ENCODE measurements at regions not wholly inside any gene's neighbourhood (a gene's known extent, or its start where the extent isn't known, plus 50 kb on each side); places are given as distances from the start of the nearest gene placed in this dataset.
"Not testable (repeated sequence)": the region's sequence is repeated elsewhere in the genome, so short reads cannot be mapped to it uniquely, and the experiment has no call there.

- no peak for FAIRE-seq
Measured at GRCh38 chr3:82001276-82001923, 240.0 kb upstream of the GBE1 start.

- FAIRE-seq, result no peak
Measured at GRCh38 chr3:82000773-82001172, 239.3 kb upstream of the GBE1 start.

GRCh38 chr3:82000350-82000749 lies 238.9 kb upstream of the GBE1 start:
- FAIRE-seq, result no peak

GRCh38 chr3:81998907-81999306 lies 237.5 kb upstream of the GBE1 start:
- FAIRE-seq, result no peak

GRCh38 chr3:81998139-81998755 lies 236.8 kb upstream of the GBE1 start:
- no peak for FAIRE-seq

- no peak for FAIRE-seq
Measured at GRCh38 chr3:81997390-81997789, 235.9 kb upstream of the GBE1 start.

GRCh38 chr3:81995329-81995728 lies 233.9 kb upstream of the GBE1 start:
- FAIRE-seq, result no peak

GRCh38 chr3:81989758-81990157 lies 228.3 kb upstream of the GBE1 start:
- no peak for FAIRE-seq

- no peak for FAIRE-seq
Measured at GRCh38 chr3:81989274-81989673, 227.8 kb upstream of the GBE1 start.

GRCh38 chr3:81987412-81987811 lies 226.0 kb upstream of the GBE1 start:
- not testable (repeated sequence) for FAIRE-seq

- FAIRE-seq, result no peak
Measured at GRCh38 chr3:81985996-81986723, 224.7 kb upstream of the GBE1 start.

- FAIRE-seq, result no peak
Measured at GRCh38 chr3:81983382-81983781, 221.9 kb upstream of the GBE1 start.

- FAIRE-seq, result no peak
Measured at GRCh38 chr3:81980596-81981494, 219.4 kb upstream of the GBE1 start.

GRCh38 chr3:81974751-81975150 lies 213.3 kb upstream of the GBE1 start:
- FAIRE-seq, result no peak

- FAIRE-seq, result no peak
Measured at GRCh38 chr3:81968658-81969057, 207.2 kb upstream of the GBE1 start.

GRCh38 chr3:81967393-81967792 lies 205.9 kb upstream of the GBE1 start:
- FAIRE-seq, result no peak

GRCh38 chr3:81965696-81966095 lies 204.3 kb upstream of the GBE1 start:
- FAIRE-seq, result no peak

- FAIRE-seq, result no peak
Measured at GRCh38 chr3:81962396-81962795, 201.0 kb upstream of the GBE1 start.

- FAIRE-seq, result no peak
Measured at GRCh38 chr3:81958972-81959640, 197.7 kb upstream of the GBE1 start.

- no peak for FAIRE-seq
Measured at GRCh38 chr3:81955878-81956277, 194.4 kb upstream of the GBE1 start.

- no peak for FAIRE-seq
Measured at GRCh38 chr3:81953111-81953510, 191.7 kb upstream of the GBE1 start.

- no peak for FAIRE-seq
Measured at GRCh38 chr3:81952141-81952540, 190.7 kb upstream of the GBE1 start.

GRCh38 chr3:81951636-81952035 lies 190.2 kb upstream of the GBE1 start:
- FAIRE-seq, result no peak

All from islet of Langerhans (tissue), 1 donor.